HL-60 (cell line): ENCODE measurements at regions not wholly inside any gene's neighbourhood (a gene's known extent, or its start where the extent isn't known, plus 50 kb on each side); places are given as distances from the start of the nearest gene placed in this dataset.

Experiments used
- POLR2AphosphoS5 ChIP-seq: IDR thresholded peaks from 2 replicates; pipeline ENCODE4 v1.6.1; 2012; ENCODE audit warnings: low read depth
- SPI1 ChIP-seq: IDR thresholded peaks from 2 replicates; pipeline ENCODE4 v1.6.1; 2012; ENCODE audit warnings: low read depth, mild to moderate bottlenecking, borderline replicate concordance
- TF ChIP-seq, protein P1 (sequence below): IDR thresholded peaks from one replicate; pipeline ENCODE4 v1.5.1; 2011; ENCODE audit warnings: low read length, control low read depth, inconsistent platforms; ENCODE audit not compliant: insufficient read depth
- TF ChIP-seq, protein P2 (sequence below): IDR thresholded peaks from 2 replicates; pipeline ENCODE4 v1.6.1; 2012; ENCODE audit warnings: low read depth; ENCODE audit not compliant: insufficient replicate concordance

DNA sequence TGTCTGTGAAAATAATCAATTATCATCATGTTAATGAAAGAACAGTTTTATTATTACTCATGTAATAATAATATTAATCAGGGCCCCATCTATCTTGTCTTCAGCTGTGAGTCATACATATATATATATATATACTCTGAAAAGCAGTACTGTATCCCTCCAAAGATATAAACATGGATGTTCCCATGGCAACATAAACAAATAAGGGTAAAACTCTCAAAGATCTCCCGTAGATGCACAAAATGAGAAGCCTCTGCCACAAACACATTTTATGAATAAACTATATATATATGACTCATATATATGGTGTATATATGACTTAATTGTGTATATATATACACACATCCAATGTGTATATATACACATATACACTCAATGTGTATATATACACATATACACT, 163.8 kb upstream of the ARHGEF26 start:
- TF ChIP-seq, protein P1, sequence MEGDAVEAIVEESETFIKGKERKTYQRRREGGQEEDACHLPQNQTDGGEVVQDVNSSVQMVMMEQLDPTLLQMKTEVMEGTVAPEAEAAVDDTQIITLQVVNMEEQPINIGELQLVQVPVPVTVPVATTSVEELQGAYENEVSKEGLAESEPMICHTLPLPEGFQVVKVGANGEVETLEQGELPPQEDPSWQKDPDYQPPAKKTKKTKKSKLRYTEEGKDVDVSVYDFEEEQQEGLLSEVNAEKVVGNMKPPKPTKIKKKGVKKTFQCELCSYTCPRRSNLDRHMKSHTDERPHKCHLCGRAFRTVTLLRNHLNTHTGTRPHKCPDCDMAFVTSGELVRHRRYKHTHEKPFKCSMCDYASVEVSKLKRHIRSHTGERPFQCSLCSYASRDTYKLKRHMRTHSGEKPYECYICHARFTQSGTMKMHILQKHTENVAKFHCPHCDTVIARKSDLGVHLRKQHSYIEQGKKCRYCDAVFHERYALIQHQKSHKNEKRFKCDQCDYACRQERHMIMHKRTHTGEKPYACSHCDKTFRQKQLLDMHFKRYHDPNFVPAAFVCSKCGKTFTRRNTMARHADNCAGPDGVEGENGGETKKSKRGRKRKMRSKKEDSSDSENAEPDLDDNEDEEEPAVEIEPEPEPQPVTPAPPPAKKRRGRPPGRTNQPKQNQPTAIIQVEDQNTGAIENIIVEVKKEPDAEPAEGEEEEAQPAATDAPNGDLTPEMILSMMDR = no peak
- TF ChIP-seq POLR2AphosphoS5 (no peak), SPI1 (no peak)
- TF ChIP-seq, protein P2, sequence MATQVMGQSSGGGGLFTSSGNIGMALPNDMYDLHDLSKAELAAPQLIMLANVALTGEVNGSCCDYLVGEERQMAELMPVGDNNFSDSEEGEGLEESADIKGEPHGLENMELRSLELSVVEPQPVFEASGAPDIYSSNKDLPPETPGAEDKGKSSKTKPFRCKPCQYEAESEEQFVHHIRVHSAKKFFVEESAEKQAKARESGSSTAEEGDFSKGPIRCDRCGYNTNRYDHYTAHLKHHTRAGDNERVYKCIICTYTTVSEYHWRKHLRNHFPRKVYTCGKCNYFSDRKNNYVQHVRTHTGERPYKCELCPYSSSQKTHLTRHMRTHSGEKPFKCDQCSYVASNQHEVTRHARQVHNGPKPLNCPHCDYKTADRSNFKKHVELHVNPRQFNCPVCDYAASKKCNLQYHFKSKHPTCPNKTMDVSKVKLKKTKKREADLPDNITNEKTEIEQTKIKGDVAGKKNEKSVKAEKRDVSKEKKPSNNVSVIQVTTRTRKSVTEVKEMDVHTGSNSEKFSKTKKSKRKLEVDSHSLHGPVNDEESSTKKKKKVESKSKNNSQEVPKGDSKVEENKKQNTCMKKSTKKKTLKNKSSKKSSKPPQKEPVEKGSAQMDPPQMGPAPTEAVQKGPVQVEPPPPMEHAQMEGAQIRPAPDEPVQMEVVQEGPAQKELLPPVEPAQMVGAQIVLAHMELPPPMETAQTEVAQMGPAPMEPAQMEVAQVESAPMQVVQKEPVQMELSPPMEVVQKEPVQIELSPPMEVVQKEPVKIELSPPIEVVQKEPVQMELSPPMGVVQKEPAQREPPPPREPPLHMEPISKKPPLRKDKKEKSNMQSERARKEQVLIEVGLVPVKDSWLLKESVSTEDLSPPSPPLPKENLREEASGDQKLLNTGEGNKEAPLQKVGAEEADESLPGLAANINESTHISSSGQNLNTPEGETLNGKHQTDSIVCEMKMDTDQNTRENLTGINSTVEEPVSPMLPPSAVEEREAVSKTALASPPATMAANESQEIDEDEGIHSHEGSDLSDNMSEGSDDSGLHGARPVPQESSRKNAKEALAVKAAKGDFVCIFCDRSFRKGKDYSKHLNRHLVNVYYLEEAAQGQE = no peak
